Nephron progenitor cell (in vitro differentiated cells): ENCODE measurements at regions not wholly inside any gene's neighbourhood (a gene's known extent, or its start where the extent isn't known, plus 50 kb on each side); places are given as distances from the start of the nearest gene placed in this dataset.

Experiments used
- DNase-seq: peaks from one replicate; pipeline ENCODE4 v3.0.0; 2021
- H3K27ac Mint-ChIP-seq: 2 replicates; pipeline ENCODE4 v1.8.0; 2021; ENCODE audit warnings: mild to moderate bottlenecking, moderate library complexity, mixed read lengths
- H3K27me3 Mint-ChIP-seq: 2 replicates; pipeline ENCODE4 v1.8.0; 2021; ENCODE audit warnings: mild to moderate bottlenecking, low read depth, mixed read lengths; ENCODE audit not compliant: poor library complexity
- H3K36me3 Mint-ChIP-seq: 2 replicates; pipeline ENCODE4 v1.8.0; 2021; ENCODE audit warnings: low read depth, mixed read lengths
- H3K4me1 Mint-ChIP-seq: 2 replicates; pipeline ENCODE4 v1.8.0; 2021; ENCODE audit warnings: mixed read lengths
- H3K4me3 Mint-ChIP-seq: 2 replicates; pipeline ENCODE4 v1.8.0; 2021; ENCODE audit warnings: mild to moderate bottlenecking, moderate library complexity, mixed read lengths
- H3K9me3 Mint-ChIP-seq: 2 replicates; pipeline ENCODE4 v1.8.0; 2021; ENCODE audit warnings: mild to moderate bottlenecking, moderate library complexity, mixed read lengths
- TF ChIP-seq, protein P1 (sequence below): fragments of 200-600 bp; sonication (generic); IDR thresholded peaks from 2 replicates; pipeline ENCODE4 v1.5.0; 2021; ENCODE audit warnings: antibody characterized with exemption

DNA sequence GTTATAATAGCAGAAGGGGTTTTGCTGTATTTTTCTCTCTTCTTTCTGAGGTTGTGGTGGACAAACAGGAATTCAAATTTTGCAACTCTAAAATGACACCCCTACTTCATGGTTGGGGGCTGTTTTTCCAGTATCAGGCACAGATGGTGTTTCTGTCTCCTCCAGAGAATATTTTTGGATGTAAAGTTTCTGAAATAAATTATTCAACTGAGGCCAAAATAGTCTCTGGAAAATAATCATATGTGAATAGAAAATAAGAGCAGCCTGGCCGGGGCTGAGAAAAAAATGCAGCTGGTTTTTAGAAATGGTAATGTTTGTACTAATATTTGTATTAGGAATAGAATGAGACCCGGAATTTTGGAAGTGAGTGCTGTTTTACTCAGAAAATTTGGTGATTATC lies 121.3 kb upstream of the ADAMTS9 start:
- Mint-ChIP-seq H3K4me1 (peaks cover 19% of the 10 kb centered on the region), H3K9me3 (no peaks in the 10 kb centered on the region), H3K4me3 (no peak overlapping the region), H3K27ac (no peak overlapping the region), H3K36me3 (no peaks in the 10 kb centered on the region), H3K27me3 (no peaks in the 10 kb centered on the region)
- TF ChIP-seq, protein P1, sequence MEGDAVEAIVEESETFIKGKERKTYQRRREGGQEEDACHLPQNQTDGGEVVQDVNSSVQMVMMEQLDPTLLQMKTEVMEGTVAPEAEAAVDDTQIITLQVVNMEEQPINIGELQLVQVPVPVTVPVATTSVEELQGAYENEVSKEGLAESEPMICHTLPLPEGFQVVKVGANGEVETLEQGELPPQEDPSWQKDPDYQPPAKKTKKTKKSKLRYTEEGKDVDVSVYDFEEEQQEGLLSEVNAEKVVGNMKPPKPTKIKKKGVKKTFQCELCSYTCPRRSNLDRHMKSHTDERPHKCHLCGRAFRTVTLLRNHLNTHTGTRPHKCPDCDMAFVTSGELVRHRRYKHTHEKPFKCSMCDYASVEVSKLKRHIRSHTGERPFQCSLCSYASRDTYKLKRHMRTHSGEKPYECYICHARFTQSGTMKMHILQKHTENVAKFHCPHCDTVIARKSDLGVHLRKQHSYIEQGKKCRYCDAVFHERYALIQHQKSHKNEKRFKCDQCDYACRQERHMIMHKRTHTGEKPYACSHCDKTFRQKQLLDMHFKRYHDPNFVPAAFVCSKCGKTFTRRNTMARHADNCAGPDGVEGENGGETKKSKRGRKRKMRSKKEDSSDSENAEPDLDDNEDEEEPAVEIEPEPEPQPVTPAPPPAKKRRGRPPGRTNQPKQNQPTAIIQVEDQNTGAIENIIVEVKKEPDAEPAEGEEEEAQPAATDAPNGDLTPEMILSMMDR = no peak
- no peak for DNase-seq

DNA sequence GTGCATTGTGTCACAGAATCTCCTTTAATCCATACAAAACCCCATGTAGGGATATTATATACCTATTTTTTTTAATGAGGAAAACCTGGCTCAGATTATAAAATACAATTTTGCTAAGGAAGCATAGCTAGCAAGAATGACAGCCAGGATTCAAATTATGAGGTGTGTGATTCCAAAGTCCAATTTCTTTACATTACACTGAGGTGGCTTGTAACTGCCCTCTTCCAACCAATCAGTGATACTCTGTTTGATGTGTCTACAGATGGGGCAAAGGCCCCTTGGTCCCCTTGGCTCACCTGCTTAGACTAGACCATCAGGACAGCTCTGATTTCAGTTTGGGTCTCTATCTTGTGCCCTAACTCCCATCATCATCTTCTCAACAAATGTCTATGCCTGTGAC lies 120.3 kb upstream of the ADAMTS9 start:
- H3K27me3 Mint-ChIP-seq = no peaks in the 10 kb centered on the region
- H3K4me1 Mint-ChIP-seq = peaks cover 10% of the 10 kb centered on the region
- TF ChIP-seq, protein P1 = no peak
- DNase-seq = no peak
- no peaks in the 10 kb centered on the region for H3K36me3 Mint-ChIP-seq
- H3K9me3 Mint-ChIP-seq = no peaks in the 10 kb centered on the region
- no peak overlapping the region for H3K27ac Mint-ChIP-seq
- H3K4me3 Mint-ChIP-seq = no peak overlapping the region

DNA sequence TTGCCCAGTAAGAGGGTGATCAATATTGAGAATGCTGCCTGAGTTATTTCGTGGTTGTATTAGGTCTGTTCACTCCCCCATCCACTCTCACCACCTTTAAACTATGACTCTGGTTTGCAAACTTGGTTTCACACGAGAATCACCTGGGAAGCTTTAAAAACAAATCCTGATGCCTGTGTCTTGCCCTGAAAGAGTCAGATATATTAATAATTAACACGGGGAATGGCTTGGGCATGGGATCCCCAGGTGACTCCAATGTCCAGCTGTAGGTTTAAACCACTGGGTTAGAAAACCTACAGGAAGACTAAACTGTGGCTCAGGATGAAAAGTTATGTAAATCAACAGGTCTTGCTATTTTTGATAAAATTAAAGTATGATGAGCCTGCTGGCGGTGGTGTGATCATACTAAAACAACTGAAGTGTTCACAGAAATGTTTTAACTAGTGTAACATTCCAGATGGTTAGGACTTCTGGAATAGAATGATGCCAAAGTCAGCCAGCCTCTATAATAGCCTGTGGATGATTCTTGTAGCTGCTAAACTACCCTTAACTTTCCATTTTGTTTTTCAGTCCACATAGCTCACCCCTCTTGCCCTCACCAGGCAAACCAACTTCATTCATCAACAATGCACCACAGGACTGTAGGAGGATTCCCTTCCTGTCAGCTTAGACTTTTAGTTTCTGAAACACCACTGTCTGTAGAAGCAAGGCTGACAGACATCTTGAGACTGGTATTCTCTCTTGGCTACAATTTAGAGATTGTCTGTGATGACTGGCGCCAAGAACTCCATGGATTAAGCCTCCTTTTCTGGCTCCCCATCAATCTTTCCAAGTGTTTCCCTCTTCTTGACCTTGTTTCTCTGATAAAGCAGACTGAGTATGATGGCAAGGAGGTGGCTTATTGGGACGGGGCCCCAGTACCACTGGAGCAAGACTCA lies 119.1 kb upstream of the ADAMTS9 start:
- peaks cover 15% of the 10 kb centered on the region for H3K4me1 Mint-ChIP-seq
- no peak for DNase-seq
- no peaks in the 10 kb centered on the region for H3K27me3 Mint-ChIP-seq
- H3K36me3 Mint-ChIP-seq = no peaks in the 10 kb centered on the region
- no peak overlapping the region for H3K4me3 Mint-ChIP-seq
- no peaks in the 10 kb centered on the region for H3K9me3 Mint-ChIP-seq
- TF ChIP-seq, protein P1 = no peak
- H3K27ac Mint-ChIP-seq = no peak overlapping the region

DNA sequence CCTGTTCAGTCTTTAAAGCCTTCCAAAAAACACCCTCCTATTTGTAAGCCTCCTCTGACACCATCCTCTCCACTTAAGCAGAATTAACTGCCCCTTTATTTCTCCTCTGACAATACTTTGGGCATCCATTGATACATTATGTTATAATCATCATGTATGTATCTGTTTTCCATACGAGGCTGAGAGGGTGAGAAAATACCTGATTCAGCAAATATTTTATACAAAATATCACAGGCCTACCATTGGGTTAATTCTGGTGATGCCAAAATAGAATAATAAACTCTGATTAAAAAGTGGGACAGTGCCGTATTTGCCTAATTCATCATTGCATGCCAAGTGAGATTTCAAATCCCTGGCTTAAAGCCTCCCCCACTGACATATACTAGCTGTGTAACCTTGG lies 118.2 kb upstream of the ADAMTS9 start:
- H3K27ac Mint-ChIP-seq = no peak overlapping the region
- TF ChIP-seq, protein P1 = no peak
- H3K4me3 Mint-ChIP-seq = no peak overlapping the region
- no peaks in the 10 kb centered on the region for H3K27me3 Mint-ChIP-seq
- DNase-seq = no peak
- no peaks in the 10 kb centered on the region for H3K36me3 Mint-ChIP-seq
- H3K9me3 Mint-ChIP-seq = no peaks in the 10 kb centered on the region
- peaks cover 22% of the 10 kb centered on the region for H3K4me1 Mint-ChIP-seq

DNA sequence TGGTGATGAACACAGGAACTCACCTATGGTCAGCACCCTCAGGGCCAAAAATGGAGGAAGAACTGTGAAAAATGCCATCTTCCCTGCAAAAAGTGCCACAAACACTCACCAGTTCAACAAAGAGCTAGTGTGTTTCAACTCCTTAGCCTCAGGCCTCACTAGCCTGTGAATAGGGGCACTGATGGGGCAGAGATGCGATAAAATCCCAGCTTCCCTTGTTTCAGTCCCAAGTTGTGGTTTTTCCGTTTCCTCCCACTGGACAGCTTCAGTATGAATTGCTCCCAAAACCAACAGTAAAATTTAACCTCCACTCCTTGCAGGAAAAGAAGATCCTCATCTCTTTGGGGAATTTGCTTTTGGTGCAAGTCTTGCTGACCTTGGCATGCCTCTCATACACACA lies 117.4 kb upstream of the ADAMTS9 start:
- TF ChIP-seq, protein P1 = no peak
- Mint-ChIP-seq H3K4me1 (peaks cover 22% of the 10 kb centered on the region), H3K36me3 (no peaks in the 10 kb centered on the region), H3K9me3 (no peaks in the 10 kb centered on the region), H3K4me3 (no peak overlapping the region), H3K27ac (no peak overlapping the region), H3K27me3 (no peaks in the 10 kb centered on the region)
- DNase-seq = no peak

DNA sequence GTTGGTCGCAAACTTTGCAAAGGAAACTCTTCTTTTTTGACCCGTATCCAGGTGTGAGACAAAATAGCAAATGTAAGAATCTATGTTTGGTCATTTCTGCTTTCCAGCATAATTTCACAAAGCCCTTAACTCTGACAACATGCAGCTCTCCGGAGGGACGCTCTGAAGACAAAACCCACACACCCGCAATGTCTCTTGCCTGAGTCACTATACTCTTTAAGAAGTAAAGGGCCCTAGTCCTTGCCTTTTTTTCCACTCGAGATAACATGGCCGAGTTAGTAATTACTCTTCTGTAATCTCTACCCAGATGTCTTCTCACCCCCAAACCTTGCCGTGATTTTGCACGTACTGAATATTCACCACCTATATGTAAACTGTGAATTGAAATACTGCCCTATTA lies 115.7 kb upstream of the ADAMTS9 start:
- Mint-ChIP-seq H3K4me1 (peaks cover 22% of the 10 kb centered on the region), H3K9me3 (no peaks in the 10 kb centered on the region), H3K27me3 (peaks cover 4% of the 10 kb centered on the region), H3K36me3 (no peaks in the 10 kb centered on the region), H3K4me3 (no peak overlapping the region), H3K27ac (no peak overlapping the region)
- DNase-seq = no peak
- TF ChIP-seq, protein P1 = no peak
